Esophagus squamous epithelium (tissue), 4 donors: ENCODE measurements at regions not wholly inside any gene's neighbourhood (a gene's known extent, or its start where the extent isn't known, plus 50 kb on each side); places are given as distances from the start of the nearest gene placed in this dataset.

Experiments
- POLR2A ChIP-seq, 4 donors: fragments of 450-650 bp; IDR thresholded peaks; one replicate each; pipeline ENCODE4 v1.6.1; 2017; ENCODE audit warnings: antibody characterized with exemption in 4 of 4, mild to moderate bottlenecking in 4 of 4, moderate library complexity in 3 of 4
- TF ChIP-seq, protein P1 (sequence below), 6 experiments: fragments of 450-650 bp in 4 of 6; fragments of 200-600 bp in 2 of 6; sonication (generic) in 2 of 6; IDR thresholded peaks; one replicate each; pipeline ENCODE4 v1.5.1; 2016 to 2019; ENCODE audit warnings: antibody characterized with exemption in 6 of 6, mild to moderate bottlenecking in 4 of 6, moderate library complexity in 4 of 6

DNA sequence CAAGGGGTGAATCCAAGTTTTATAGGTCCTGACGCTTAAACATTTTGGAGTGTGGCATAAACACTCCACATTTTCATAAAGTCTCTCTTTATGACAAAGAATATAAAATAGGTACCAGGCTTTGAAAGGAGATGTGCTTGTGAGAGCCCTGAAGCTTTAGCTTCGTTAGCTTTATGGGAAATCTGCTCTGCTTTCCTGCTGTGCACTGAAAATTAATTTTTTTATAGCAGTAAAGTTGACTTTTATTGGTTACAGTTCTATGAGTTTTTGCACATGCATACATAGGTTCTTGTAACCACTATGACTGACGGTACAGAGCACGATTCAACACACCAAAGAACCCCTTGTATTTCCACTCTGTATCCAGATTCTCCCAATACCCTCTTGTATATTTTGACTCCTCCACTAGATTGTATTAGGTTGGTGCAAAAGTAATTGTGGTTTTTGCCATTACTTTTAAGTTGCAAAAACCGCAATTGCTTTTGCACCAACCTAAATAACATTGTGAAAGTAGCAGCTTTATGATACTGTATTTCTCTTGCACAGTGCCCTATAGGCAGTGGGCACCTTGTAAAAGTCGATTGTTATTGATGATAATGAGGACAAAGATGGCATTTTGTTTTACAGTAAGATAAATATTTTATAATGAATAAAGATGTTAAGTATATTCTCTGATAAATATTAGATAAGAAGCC, 145.2 kb upstream of the AKIRIN2 start:
- no peak for TF ChIP-seq POLR2A (IDR thresholded peaks at IDR 0.05)
- TF ChIP-seq, protein P1, sequence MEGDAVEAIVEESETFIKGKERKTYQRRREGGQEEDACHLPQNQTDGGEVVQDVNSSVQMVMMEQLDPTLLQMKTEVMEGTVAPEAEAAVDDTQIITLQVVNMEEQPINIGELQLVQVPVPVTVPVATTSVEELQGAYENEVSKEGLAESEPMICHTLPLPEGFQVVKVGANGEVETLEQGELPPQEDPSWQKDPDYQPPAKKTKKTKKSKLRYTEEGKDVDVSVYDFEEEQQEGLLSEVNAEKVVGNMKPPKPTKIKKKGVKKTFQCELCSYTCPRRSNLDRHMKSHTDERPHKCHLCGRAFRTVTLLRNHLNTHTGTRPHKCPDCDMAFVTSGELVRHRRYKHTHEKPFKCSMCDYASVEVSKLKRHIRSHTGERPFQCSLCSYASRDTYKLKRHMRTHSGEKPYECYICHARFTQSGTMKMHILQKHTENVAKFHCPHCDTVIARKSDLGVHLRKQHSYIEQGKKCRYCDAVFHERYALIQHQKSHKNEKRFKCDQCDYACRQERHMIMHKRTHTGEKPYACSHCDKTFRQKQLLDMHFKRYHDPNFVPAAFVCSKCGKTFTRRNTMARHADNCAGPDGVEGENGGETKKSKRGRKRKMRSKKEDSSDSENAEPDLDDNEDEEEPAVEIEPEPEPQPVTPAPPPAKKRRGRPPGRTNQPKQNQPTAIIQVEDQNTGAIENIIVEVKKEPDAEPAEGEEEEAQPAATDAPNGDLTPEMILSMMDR (IDR thresholded peaks at IDR 0.05) = no peak
